AG04449 (cell line): ENCODE measurements at regions not wholly inside any gene's neighbourhood (a gene's known extent, or its start where the extent isn't known, plus 50 kb on each side); places are given as distances from the start of the nearest gene placed in this dataset.

Experiments used
- CTCF ChIA-PET: fragments of 350-600 bp; formaldehyde crosslinking; extraction: SDS; loops from one replicate; lab custom pipeline; 2021; ENCODE audit warnings: antibody characterized with exemption; lab: Yijun Ruan, JAX
- POLR2A ChIA-PET: fragments of 400-600, 350-600 bp; formaldehyde crosslinking; extraction: SDS; loops from one replicate; lab custom pipeline; 2020; ENCODE audit warnings: antibody characterized with exemption, inconsistent platforms; lab: Yijun Ruan, JAX
- DNase-seq: peaks from one replicate; pipeline ENCODE4 v3.0.0-alpha.2; 2010; ENCODE audit warnings: low read depth, low spot score
- H3K4me3 ChIP-seq: 2 replicates; pipeline ENCODE4 v1.5.1; 2011; ENCODE audit warnings: low read depth, mild to moderate bottlenecking, control low read depth, low read length
- TF ChIP-seq, protein P1 (sequence below): IDR thresholded peaks from one replicate; pipeline ENCODE4 v1.5.1; 2011; ENCODE audit warnings: mild to moderate bottlenecking, moderate library complexity, low read length, control low read depth, inconsistent platforms; ENCODE audit not compliant: insufficient read depth; ENCODE audit errors: missing control alignments

DNA sequence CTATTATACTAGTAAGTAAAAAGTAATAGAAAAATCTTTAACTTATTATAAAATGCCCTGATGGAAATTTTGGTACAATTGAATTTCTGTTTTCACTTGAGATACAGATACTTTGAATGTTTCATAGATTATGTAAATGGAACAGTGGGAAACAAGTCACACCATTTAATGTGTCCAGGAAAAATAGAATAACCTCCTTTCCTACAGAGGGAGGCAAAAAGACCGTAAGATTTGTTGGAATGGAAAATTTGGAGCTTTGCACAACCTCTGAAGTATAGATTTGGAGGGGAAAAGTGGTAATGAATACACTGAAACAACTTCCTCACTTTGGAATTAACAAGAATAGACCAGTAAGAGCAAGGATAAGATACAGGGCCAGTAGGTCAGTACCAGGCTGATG lies 149.2 kb upstream of the L3MBTL4 start:
- no peak overlapping the region for H3K4me3 ChIP-seq
- ChIA-PET CTCF (interaction anchor here (1.2 kb wide), 1 partner anchor 21 kb away, joined by 4 read pairs; no protein-coding TSS in a partner anchor), POLR2A (no interaction called here)
- DNase-seq = no peak
- TF ChIP-seq, protein P1, sequence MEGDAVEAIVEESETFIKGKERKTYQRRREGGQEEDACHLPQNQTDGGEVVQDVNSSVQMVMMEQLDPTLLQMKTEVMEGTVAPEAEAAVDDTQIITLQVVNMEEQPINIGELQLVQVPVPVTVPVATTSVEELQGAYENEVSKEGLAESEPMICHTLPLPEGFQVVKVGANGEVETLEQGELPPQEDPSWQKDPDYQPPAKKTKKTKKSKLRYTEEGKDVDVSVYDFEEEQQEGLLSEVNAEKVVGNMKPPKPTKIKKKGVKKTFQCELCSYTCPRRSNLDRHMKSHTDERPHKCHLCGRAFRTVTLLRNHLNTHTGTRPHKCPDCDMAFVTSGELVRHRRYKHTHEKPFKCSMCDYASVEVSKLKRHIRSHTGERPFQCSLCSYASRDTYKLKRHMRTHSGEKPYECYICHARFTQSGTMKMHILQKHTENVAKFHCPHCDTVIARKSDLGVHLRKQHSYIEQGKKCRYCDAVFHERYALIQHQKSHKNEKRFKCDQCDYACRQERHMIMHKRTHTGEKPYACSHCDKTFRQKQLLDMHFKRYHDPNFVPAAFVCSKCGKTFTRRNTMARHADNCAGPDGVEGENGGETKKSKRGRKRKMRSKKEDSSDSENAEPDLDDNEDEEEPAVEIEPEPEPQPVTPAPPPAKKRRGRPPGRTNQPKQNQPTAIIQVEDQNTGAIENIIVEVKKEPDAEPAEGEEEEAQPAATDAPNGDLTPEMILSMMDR = no peak

DNA sequence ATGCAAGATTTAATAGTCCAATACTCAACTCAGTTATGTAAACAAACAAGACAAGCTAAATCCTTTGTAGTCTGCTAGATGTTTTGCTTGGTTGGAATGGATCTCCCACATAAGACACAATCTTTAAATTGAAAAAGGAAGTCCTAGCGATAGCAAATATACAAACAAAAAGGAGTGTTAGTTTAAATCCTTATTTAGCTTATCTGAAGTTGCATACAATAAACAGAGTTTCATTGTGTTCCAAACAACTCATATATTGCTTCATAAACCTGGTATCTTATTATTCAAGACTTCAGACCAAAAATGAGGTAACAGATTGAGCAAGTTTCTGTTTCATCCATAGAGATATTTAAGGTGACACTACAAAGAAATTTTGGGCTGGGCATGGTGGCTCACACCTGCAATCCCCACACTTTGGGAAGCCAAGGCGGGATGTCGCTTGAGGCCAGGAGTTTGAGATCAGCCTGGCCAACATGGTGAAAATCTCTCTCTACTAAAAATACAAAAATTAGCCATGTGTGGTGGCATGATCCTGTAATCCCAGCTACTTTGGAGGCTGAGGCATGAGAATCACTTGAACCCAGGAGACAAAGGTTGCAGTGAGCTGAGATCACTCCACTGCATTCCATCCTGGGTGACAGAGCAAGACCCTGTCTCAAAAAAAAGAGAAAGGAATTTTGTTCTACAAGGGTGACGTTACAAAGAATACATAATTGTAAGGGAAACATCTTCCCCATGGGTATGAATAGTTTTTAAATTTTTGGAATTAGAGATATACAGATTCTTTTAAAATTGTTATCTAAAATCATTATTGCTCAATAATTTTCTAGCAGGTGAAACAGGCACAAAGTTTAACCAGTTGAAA lies 150.5 kb upstream of the L3MBTL4 start:
- no peak for DNase-seq
- ChIA-PET POLR2A (no interaction called here), CTCF (no interaction called here)
- no peak overlapping the region for H3K4me3 ChIP-seq
- TF ChIP-seq, protein P1 = no peak

DNA sequence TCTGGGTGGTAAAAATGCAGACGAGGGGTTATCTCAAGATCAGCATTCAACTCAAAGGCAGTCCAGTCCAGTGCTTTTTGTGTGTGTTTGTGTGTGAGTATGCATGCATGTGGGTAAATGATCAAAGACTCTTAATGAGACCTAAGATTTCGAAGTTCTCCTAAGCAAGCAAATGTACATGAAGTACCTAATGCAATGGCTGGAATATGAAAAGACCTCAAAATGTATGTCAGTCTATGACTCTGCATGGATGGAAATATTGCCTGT lies 151.0 kb upstream of the L3MBTL4 start:
- no peak for DNase-seq
- CTCF ChIA-PET = no interaction called here
- no peak overlapping the region for H3K4me3 ChIP-seq
- TF ChIP-seq, protein P1 = no peak
- POLR2A ChIA-PET = no interaction called here

DNA sequence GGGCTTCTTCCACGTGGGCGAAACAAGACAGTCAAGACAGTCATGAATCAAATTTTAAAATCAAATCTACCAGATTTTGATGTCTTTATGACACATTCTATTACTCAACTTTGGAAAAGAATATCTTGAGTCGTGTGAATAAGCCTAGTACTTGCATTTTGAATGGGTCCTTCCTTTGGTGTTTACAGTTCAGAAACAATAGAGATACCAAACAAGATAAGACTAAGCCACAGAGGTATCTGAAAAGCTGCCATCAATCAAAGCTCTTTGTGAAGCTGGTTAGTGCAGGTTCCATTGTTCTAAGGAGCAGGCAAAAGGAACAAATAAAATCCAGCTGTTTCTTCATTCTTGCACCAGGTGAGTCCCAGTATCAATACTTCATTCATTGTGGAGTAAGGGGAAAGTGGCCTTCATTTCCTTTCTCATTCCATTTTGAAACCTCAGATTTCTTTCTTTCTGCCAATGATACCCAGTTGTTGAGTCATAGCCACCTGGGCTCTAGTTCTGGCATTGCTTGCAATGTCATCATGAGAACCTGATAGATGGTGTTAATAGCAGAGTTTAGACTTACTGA lies 151.7 kb upstream of the L3MBTL4 start:
- H3K4me3 ChIP-seq = no peak overlapping the region
- DNase-seq = no peak
- ChIA-PET CTCF (no interaction called here), POLR2A (no interaction called here)
- TF ChIP-seq, protein P1 = no peak

DNA sequence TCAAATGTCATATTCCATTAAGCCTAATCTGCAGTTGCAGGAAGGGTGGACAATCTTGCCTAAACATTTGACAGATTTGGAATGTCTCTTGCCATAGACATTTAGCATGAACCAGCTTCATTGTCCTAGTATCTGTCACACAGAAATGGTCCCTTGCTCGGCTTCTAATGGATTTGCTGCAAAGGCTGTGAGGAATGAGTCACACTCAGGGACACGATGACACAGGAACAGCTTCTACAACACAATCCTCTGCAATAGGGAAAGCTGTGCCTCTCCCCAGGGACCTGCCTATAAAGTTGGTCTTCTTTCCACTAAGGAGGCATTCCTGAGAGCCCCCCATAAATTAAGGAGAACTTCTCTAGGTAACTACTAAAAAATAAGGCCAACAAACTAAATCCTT lies 155.1 kb upstream of the L3MBTL4 start:
- no peak overlapping the region for H3K4me3 ChIP-seq
- ChIA-PET CTCF (interaction anchor here (1.1 kb wide), 1 partner anchor 13 kb away, joined by 3 read pairs; no protein-coding TSS in a partner anchor), POLR2A (no interaction called here)
- TF ChIP-seq, protein P1 = no peak
- no peak for DNase-seq

DNA sequence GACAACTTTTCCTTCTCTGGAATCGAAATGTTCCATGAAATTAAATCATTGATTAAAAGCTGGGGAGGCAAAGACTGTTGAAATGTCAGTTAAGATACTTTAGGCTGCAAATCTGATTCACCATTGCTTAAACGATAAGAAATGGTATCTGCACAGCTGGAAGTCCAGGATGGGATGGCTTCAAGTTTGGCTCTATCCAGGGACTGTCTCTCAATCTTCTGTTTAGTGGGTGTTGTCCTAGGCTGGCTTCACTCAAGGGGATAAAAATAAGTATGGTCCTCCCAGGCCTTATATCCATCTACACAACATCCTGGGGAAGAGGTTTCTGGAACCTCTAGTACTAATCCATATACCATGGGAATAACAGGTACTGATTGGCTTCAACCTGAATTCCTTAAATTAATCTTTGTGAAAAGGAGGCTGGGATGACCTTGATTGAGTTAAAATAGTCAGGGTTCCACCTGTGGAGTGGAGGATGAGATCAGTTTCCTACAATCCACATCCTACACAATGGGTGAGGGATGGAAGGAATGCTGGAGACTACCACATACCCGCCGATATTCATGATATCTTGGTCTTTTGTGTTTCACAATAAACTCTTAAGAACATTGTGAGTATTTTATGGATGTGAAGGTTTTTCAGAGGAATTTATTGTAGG lies 156.0 kb upstream of the L3MBTL4 start:
- ChIA-PET POLR2A (no interaction called here), CTCF (no interaction called here)
- TF ChIP-seq, protein P1 = no peak
- DNase-seq = no peak
- H3K4me3 ChIP-seq = no peak overlapping the region
